GM12891 (cell line): ENCODE measurements at regions not wholly inside any gene's neighbourhood (a gene's known extent, or its start where the extent isn't known, plus 50 kb on each side); places are given as distances from the start of the nearest gene placed in this dataset.

Source experiments
- DNase-seq: peaks from one replicate; pipeline ENCODE4 v3.0.0; 2011; ENCODE audit warnings: low spot score; ENCODE audit not compliant: insufficient read length
- FAIRE-seq: peaks from 2 replicates; lab custom pipeline; 2011; peaks lifted over from hg19 to GRCh38; lab: Jason Lieb, UNC
- PAX5 ChIP-seq: IDR thresholded peaks from 2 replicates; pipeline ENCODE4 v1.6.1; 2011; ENCODE audit warnings: low read length, moderate library complexity, mild to moderate bottlenecking; ENCODE audit not compliant: insufficient read depth, severe bottlenecking
- POLR2A ChIP-seq: IDR thresholded peaks from 2 replicates; pipeline ENCODE4 v1.6.1; 2011; ENCODE audit warnings: low read depth, low read length, control low read depth
- POLR2AphosphoS5 ChIP-seq: IDR thresholded peaks from 2 replicates; pipeline ENCODE4 v1.6.1; 2011; ENCODE audit warnings: low read depth, low read length, control low read depth
- POU2F2 ChIP-seq: IDR thresholded peaks from 2 replicates; pipeline ENCODE4 v1.6.1; 2011; ENCODE audit warnings: low read depth, mild to moderate bottlenecking, control low read depth, low read length, moderate library complexity
- SPI1 ChIP-seq: IDR thresholded peaks from 2 replicates; pipeline ENCODE4 v1.6.1; 2011; ENCODE audit warnings: low read depth, low read length, control low read depth
- TAF1 ChIP-seq: IDR thresholded peaks from 2 replicates; pipeline ENCODE4 v1.6.1; 2011; ENCODE audit warnings: low read depth, low read length, control low read depth

DNA sequence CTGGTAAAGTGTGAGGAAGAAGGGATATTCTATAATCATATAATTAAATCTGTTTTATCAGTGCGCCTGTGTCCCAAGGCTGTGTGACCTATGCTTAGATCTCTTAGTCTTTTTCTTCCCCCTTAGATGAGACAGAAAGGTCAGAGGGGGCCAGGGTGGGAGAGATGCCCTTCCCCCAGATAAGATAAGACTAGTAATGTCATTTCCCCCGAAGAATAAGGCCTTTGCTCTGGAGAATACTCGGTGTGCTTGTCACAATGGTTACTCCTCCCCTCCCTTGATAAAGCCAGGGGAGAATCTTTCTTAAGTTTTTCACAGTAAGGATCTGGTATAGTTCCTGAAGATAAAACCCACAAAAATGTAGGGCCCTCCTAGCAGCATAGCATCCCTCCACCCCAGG is 1041.8 kb downstream of the SORCS3 start:
- FAIRE-seq = no peak
- TF ChIP-seq POLR2A (no peak), POLR2AphosphoS5 (no peak), POU2F2 (no peak), SPI1 (no peak), TAF1 (no peak), PAX5 (no peak)
- no peak for DNase-seq

DNA sequence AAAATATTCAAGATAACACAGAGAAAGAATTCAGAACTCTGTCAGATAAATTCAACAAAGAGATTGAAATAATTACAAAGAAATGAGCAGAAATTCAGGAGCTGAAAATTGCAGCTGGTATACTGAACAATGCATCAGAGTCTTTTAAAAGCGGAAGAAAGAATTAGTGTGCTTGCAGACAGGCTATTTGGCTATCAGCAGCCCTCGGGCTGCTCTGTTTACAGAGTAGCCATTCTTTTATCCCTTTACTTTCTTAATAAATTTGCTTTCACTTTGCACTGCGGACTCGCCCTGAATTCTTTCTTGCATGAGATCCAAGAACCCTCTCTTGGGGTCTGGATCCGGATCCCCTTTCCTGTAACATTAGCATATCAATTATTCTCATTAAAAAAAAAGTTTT is 1040.0 kb downstream of the SORCS3 start:
- DNase-seq (no peak), FAIRE-seq (no peak)
- TF ChIP-seq POU2F2 (no peak), TAF1 (no peak), PAX5 (no peak), POLR2AphosphoS5 (no peak), POLR2A (no peak)

DNA sequence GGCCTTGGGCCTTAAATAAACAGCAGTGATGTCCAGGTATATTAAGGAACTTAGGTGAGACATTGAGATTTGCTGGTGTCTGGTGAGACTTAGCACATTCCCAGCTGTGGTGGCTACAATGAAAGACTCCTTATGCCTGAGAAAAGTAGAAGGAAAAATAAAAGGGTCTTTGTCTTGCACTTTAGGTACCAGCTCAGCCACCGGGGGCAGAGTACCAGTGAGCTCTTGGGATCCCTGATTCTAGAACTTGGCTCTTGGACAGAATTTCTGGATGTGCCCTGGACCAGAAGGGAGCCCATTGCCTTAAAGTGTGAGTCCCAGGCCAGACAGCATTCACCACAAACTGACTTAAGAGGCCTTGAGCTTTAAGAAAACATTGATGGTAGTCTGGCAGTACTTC is 1038.7 kb downstream of the SORCS3 start:
- FAIRE-seq (no peak), DNase-seq (no peak)
- TF ChIP-seq POLR2A (no peak), TAF1 (no peak), PAX5 (no peak), POLR2AphosphoS5 (no peak), POU2F2 (no peak), SPI1 (no peak)

DNA sequence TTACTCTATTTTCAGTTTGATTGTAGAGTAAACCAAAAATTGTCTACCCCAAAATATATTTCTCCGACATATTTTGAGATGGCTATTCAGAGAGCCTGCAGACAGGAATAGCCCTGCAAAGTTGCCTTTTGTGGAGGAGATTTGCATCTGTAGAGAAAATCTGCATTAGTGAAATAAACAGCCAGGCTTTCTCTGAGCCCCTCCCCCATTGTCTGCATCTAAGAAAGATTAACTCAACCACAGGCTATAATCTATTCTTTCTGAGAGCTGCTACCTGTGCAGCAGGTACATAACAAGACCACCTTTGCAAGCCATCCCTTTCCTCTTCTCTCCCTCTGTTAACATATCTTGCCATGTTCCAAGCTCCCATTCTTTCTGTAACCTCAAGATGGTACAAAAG is 1034.2 kb downstream of the SORCS3 start:
- TF ChIP-seq PAX5 (no peak), POLR2A (no peak), SPI1 (no peak), POLR2AphosphoS5 (no peak), TAF1 (no peak), POU2F2 (no peak)
- FAIRE-seq (no peak), DNase-seq (no peak)

DNA sequence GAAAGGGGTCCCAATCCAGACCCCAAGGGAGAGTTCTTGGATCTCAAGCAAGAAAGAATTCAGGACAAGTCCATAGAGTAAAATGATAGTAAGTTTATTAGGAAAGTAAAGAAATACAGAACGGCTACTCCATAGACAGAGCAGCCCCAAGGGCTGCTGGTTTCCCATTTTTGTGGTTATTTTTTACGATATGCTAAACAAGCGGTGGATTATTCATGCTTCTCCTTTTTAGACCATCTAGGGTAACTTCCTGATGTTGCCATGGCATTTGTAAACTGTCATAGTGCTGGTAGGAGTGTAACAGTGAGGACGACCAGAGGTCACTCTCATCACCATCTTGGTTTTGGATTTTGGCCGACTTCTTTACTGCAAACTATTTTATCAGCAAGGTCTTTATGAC is 1033.4 kb downstream of the SORCS3 start:
- TF ChIP-seq PAX5 (no peak), SPI1 (no peak), POU2F2 (no peak)
- FAIRE-seq (no peak), DNase-seq (no peak)

DNA sequence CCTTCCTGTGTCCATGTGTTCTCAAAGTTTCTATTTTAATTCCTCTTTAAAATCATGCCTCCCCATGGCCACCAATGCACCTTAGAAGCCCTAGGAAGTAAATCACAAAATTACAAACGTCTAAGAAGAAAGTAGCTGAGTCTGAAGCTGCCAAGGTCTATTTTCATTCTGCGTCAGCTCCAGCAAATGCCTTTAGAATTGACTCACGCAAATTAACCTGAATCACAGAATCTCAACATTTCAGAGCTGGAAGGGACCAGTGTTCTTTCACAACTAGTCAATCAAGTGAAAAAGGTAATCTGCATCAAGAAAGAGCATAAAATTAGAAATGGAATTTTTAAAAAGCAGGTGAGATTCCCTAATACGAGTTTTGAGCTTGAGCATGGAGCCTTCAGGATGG is 1017.6 kb downstream of the SORCS3 start:
- FAIRE-seq = no peak
- DNase-seq = no peak
- TF ChIP-seq POLR2AphosphoS5 (no peak), PAX5 (no peak), TAF1 (no peak)

DNA sequence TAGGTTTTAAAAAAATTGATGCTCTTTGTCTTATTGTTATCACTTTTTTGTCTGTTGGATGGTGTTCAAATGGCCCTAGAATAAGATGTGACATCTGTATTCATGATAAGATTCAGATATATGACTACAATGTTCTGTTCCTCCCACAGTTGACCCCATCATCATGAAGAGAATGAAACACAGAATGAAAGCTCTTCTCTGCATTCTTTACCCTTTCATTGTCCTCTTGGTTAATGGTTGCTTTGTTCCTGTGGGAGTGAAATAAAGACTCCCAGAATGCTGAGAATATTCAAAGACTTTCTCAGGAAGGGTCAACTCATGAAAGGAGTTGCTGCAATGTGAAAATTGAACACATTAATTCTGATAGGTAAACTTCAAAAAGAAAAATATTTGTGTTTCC is 1015.8 kb downstream of the SORCS3 start:
- DNase-seq (no peak), FAIRE-seq (no peak)
- TF ChIP-seq PAX5 (no peak), TAF1 (no peak), POLR2AphosphoS5 (no peak), POLR2A (no peak), POU2F2 (no peak), SPI1 (no peak)

DNA sequence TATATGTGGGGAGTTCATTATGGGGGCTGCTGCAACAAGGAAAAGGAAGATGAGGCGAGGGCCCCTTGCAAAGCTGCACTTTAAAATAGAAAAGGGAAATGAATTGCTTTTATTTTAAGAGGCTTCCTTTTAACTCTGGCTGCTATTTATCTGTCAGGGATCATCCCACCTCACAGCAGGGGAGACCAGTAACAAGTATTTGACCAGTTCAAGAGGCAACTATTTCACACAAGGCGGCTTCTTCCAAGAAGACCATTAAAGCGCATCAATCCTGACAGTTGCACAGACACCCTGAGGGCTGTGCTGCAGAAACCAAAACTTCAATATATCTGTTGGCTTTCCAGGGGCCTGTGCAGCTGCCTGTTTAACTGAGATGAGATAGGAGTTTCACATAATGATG is 1009.2 kb downstream of the SORCS3 start:
- DNase-seq (no peak), FAIRE-seq (no peak)
- no peak for TF ChIP-seq TAF1

DNA sequence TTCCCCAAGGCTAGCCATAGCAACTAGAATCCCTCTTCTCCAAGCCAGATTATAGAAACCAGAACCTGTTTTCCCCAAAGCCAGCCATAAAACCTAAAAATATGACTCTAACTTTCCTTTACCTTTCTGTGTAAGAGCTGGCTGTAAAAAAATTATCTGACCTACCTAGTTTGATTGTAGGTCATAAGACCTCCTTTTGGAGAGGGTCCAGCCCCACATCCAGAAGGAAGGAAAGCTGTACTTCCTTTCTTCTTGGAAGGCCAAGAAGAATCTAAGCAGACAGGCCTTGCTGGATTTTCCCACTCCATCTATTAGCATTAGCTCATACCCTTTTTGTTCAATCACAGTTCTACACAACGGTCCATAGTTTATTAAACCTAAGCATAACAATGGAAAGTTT is 1006.3 kb downstream of the SORCS3 start:
- no peak for FAIRE-seq
- TF ChIP-seq POLR2AphosphoS5 = no peak
- no peak for TF ChIP-seq PAX5
- TF ChIP-seq TAF1 = no peak
- TF ChIP-seq POLR2A = no peak
- TF ChIP-seq POU2F2 = no peak
- no peak for TF ChIP-seq SPI1

DNA sequence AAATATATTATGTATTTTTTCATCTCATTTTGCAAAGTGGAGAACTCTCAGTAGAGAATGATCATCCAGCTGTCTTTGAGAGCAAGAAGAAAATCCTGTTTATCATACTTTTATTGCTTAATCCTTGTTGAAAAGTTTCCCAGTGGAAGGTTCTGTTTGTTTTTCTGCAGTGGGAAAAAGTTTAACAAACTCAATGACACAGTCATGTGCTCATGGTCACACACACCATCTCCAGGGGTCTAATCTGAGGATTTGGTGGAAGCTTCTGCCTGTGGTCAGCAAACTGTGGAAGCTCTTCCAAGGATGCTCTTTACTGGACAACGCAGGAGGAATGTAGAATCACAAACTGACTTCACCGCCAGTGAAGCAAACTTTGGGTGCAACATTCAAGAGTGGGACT is 1003.9 kb downstream of the SORCS3 start:
- no peak for FAIRE-seq
- DNase-seq = no peak
- no peak for TF ChIP-seq POLR2AphosphoS5
- no peak for TF ChIP-seq SPI1
- no peak for TF ChIP-seq POLR2A
- no peak for TF ChIP-seq POU2F2
- no peak for TF ChIP-seq TAF1
- no peak for TF ChIP-seq PAX5

More for the DNA sequence above, 1006.3 kb downstream of the SORCS3 start:
- DNase-seq = no peak

DNA sequence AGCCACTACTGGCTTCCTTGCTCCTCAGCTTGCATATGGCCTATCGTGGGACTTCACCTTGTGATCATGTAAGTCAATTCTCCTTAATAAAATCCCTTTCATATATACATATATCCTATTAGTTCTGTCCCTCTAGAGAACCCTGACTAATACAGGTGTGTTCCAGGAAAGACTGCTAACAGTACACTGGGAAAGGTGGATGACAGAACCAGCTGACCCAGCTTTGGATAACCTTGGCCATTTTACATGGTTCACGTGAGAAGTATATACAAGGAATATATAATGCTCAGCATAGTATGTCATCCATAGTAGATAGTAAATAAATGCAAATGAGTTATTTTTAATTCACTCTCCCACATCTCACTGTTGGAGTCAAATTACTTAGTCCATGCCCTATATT is 1003.5 kb downstream of the SORCS3 start:
- FAIRE-seq (no peak), DNase-seq (no peak)
- TF ChIP-seq POU2F2 (no peak), SPI1 (no peak), PAX5 (no peak), TAF1 (no peak), POLR2A (no peak), POLR2AphosphoS5 (no peak)
